Choroid plexus epithelial cell (primary cell): ENCODE measurements at regions not wholly inside any gene's neighbourhood (a gene's known extent, or its start where the extent isn't known, plus 50 kb on each side); places are given as distances from the start of the nearest gene placed in this dataset.

ENCODE experiments used
- DNase-seq: peaks from one replicate; pipeline ENCODE4 v3.0.0-alpha.2; 2010; ENCODE audit warnings: low read depth
- H3K4me3 ChIP-seq: 2 replicates; pipeline ENCODE4 v1.5.1; 2011; ENCODE audit warnings: low read depth, mild to moderate bottlenecking, control low read depth, low read length, moderate library complexity
- CTCF ChIP-seq: conservative IDR thresholded peaks from 2 replicates; pipeline ENCODE4 v1.5.1; 2011; ENCODE audit warnings: low read depth, mild to moderate bottlenecking, control low read depth, inconsistent platforms, low read length, moderate library complexity

- no peak for DNase-seq
- no peak for TF ChIP-seq CTCF
- H3K4me3 ChIP-seq, result no peak overlapping the region
Measured at GRCh38 chr7:22066522-22066921, 120.8 kb upstream of the CDCA7L start.

DNA sequence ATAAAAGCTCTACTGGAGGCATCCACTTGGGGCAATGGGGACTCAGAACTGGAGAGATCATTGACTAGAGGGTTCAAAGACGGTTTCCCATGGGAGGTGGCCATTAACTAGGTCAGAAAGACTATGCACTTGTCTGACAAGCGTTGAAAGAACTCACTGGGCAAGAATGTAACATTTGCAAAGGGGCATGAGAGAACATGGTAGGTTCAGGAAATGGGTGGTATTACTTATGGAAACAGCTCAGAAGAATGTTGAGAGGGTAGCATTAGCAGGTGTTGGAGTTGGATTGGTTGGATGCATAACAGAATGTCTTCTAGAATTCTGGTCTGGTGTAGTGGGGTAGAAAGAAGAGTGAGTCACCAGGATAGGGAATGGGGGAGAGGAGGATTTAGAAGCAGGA, 119.1 kb upstream of the CDCA7L start:
- DNase-seq, result no peak
- no peak for TF ChIP-seq CTCF
- no peak overlapping the region for H3K4me3 ChIP-seq

DNA sequence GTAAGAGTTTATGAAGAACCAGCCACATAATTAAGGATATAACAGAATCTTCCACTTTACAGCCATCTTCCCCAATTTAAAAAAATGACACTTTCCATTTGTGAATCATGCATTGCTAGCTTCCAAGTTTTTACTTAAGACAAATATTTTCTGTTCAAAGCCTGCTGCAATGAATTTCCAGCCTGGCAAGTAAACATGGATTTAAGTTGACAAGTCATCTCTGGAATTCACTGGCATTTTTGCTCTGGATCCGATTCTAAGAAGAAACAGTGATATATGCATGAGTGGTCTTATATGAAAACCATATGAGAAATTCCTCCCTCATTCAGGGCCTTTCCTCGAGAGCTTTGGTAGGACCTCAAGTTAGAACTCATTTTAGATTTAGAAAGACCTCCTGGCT, 116.1 kb upstream of the CDCA7L start:
- TF ChIP-seq CTCF, result no peak
- DNase-seq, result no peak

DNA sequence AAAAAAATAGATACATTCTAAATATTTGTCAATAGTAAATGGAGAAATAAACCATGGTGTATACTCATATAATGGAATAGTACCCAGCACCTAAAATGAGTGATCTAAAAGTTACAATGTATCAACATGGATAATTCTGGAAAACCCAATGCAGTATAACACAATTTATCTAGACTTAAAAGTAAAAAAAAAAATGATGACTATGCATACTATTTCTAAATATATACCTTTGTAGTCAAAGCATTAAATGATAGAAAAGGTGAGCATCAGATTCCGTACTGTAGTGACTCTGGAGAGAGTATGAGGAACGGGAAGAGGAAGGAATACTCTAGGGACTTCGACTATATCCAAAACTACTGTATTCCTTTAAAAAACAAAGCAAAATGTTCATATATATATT, 115.2 kb upstream of the CDCA7L start:
- no peak for DNase-seq
- no peak overlapping the region for H3K4me3 ChIP-seq
- TF ChIP-seq CTCF, result no peak

More for the DNA sequence above, 116.1 kb upstream of the CDCA7L start:
- H3K4me3 ChIP-seq, result no peak overlapping the region

- TF ChIP-seq CTCF, result no peak
- H3K4me3 ChIP-seq, result no peak overlapping the region
- no peak for DNase-seq
Measured at GRCh38 chr7:22060197-22060596, 114.5 kb upstream of the CDCA7L start.

DNA sequence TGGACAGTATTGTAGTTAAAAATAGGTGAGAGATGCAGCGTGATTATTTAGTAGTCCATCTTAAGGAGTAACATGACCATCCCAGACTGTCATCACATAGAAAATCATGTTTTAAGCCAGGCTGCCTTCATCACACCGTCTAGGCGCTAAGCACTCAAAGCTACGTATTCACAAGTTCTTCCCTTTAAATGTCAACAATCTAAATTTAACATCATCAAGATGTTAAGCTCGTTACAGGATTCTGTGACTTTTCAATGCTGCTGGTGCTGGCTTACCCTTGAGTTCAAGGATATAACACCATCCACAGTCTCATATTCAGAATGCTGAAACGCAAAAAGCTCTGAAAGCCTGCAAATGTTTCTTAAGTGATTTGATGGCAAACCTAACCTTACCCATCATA, 109.5 kb upstream of the CDCA7L start:
- no peak overlapping the region for H3K4me3 ChIP-seq
- TF ChIP-seq CTCF, result no peak
- DNase-seq, result no peak

- DNase-seq, result no peak
- no peak for TF ChIP-seq CTCF
- no peak overlapping the region for H3K4me3 ChIP-seq
Measured at GRCh38 chr7:22052674-22053365, 107.1 kb upstream of the CDCA7L start.
